ENCODE measurements at regions not wholly inside any gene's neighbourhood (a gene's known extent, or its start where the extent isn't known, plus 50 kb on each side); places are given as distances from the start of the nearest gene placed in this dataset.

GRCh38 chr10:118444069-118444468 is 101.9 kb upstream of the FAM204A start:
- TF ChIP-seq GABPB1 (CRISPR knock-in tag; IDR thresholded peaks at IDR 0.05) (no peak), TEAD4 (CRISPR knock-in tag; IDR thresholded peaks at IDR 0.05) (no peak), ZNF138 (CRISPR knock-in tag; conservative IDR thresholded peaks at IDR 0.05) (no peak), ETV6 (CRISPR knock-in tag; IDR thresholded peaks at IDR 0.05) (no peak), FOXJ3 (CRISPR knock-in tag; IDR thresholded peaks at IDR 0.05; ENCODE audit: borderline replicate concordance) (no peak), SMAD4 (CRISPR knock-in tag; IDR thresholded peaks at IDR 0.05) (no peak)
- TF ChIP-seq, protein P1, sequence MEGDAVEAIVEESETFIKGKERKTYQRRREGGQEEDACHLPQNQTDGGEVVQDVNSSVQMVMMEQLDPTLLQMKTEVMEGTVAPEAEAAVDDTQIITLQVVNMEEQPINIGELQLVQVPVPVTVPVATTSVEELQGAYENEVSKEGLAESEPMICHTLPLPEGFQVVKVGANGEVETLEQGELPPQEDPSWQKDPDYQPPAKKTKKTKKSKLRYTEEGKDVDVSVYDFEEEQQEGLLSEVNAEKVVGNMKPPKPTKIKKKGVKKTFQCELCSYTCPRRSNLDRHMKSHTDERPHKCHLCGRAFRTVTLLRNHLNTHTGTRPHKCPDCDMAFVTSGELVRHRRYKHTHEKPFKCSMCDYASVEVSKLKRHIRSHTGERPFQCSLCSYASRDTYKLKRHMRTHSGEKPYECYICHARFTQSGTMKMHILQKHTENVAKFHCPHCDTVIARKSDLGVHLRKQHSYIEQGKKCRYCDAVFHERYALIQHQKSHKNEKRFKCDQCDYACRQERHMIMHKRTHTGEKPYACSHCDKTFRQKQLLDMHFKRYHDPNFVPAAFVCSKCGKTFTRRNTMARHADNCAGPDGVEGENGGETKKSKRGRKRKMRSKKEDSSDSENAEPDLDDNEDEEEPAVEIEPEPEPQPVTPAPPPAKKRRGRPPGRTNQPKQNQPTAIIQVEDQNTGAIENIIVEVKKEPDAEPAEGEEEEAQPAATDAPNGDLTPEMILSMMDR (IDR thresholded peaks at IDR 0.05) = no peak
- TF ChIP-seq, protein P2, sequence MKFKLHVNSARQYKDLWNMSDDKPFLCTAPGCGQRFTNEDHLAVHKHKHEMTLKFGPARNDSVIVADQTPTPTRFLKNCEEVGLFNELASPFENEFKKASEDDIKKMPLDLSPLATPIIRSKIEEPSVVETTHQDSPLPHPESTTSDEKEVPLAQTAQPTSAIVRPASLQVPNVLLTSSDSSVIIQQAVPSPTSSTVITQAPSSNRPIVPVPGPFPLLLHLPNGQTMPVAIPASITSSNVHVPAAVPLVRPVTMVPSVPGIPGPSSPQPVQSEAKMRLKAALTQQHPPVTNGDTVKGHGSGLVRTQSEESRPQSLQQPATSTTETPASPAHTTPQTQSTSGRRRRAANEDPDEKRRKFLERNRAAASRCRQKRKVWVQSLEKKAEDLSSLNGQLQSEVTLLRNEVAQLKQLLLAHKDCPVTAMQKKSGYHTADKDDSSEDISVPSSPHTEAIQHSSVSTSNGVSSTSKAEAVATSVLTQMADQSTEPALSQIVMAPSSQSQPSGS (CRISPR knock-in tag; IDR thresholded peaks at IDR 0.05; ENCODE audit: borderline replicate concordance, low read depth) = no peak
- TF ChIP-seq, protein P3, sequence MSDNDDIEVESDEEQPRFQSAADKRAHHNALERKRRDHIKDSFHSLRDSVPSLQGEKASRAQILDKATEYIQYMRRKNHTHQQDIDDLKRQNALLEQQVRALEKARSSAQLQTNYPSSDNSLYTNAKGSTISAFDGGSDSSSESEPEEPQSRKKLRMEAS (CRISPR knock-in tag; IDR thresholded peaks at IDR 0.05) = no peak
